ENCODE measurements at regions not wholly inside any gene's neighbourhood (a gene's known extent, or its start where the extent isn't known, plus 50 kb on each side); places are given as distances from the start of the nearest gene placed in this dataset.

DNA sequence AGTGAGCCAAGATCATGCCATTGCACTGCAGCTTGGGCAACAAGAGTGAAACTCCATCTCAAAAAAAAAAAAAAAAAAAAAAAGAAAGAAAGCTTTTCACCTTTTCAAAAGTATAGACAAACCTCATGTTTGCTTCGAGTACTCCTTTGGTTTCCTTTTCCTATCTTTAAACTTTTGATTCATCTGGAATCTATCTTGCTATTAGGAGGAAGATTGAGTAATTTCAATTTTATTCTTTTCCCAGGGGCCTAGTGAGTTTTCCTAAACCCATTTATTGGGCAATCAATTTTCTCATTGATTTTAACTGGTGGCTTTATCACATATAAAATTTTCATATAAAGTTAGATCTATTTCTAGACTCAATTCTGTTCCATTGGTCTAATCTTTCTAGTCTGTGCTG, 190.5 kb upstream of the VEPH1 start:
- no peak for TF ChIP-seq EP300 (IDR thresholded peaks at IDR 0.05)
- no peak for TF ChIP-seq POLR2AphosphoS5 (IDR thresholded peaks at IDR 0.05)
- TF ChIP-seq POLR2A (IDR thresholded peaks at IDR 0.05; ENCODE audit: low read depth) = no peak
- TF ChIP-seq, protein P1, sequence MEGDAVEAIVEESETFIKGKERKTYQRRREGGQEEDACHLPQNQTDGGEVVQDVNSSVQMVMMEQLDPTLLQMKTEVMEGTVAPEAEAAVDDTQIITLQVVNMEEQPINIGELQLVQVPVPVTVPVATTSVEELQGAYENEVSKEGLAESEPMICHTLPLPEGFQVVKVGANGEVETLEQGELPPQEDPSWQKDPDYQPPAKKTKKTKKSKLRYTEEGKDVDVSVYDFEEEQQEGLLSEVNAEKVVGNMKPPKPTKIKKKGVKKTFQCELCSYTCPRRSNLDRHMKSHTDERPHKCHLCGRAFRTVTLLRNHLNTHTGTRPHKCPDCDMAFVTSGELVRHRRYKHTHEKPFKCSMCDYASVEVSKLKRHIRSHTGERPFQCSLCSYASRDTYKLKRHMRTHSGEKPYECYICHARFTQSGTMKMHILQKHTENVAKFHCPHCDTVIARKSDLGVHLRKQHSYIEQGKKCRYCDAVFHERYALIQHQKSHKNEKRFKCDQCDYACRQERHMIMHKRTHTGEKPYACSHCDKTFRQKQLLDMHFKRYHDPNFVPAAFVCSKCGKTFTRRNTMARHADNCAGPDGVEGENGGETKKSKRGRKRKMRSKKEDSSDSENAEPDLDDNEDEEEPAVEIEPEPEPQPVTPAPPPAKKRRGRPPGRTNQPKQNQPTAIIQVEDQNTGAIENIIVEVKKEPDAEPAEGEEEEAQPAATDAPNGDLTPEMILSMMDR (IDR thresholded peaks at IDR 0.05) = no peak
- Histone ChIP-seq H3K9me3 (no peaks in the 10 kb centered on the region), H3K4me1 (no peaks in the 10 kb centered on the region), H3K27ac (replicated peaks in 1 of 4) (no peak overlapping the region), H3K4me3 (no peak overlapping the region), H3K36me3 (no peaks in the 10 kb centered on the region), H3K27me3 (no peaks in the 10 kb centered on the region)
- DNase-seq (ENCODE audit: extremely low spot score) = no peak
- 76% methylated on average over 1 of the region's 1 CpG for WGBS
- intact Hi-C loops (cut with DNase I) = no loop called here

GRCh38 chr3:157692468-157692867, 189.3 kb upstream of the VEPH1 start:
- TF ChIP-seq, protein P1 (IDR thresholded peaks at IDR 0.05) = no peak
- TF ChIP-seq POLR2AphosphoS5 (IDR thresholded peaks at IDR 0.05) (no peak), EP300 (IDR thresholded peaks at IDR 0.05) (no peak), POLR2A (IDR thresholded peaks at IDR 0.05; ENCODE audit: low read depth) (no peak)
- no peak overlapping the region for H3K4me3 ChIP-seq
- WGBS = 90% methylated on average over 1 of the region's 1 CpG

GRCh38 chr3:157683668-157684067, 180.5 kb upstream of the VEPH1 start:
- Histone ChIP-seq H3K4me3 (no peak overlapping the region), H3K9me3 (peaks cover 0 to 4% (median 0%) of the 10 kb centered on the region in 4 donors), H3K4me1 (no peaks in the 10 kb centered on the region), H3K27me3 (no peaks in the 10 kb centered on the region), H3K27ac (replicated peaks in 1 of 4) (no peak overlapping the region), H3K36me3 (no peaks in the 10 kb centered on the region)
- TF ChIP-seq, protein P1 (IDR thresholded peaks at IDR 0.05) = no peak
- TF ChIP-seq POLR2AphosphoS5 (IDR thresholded peaks at IDR 0.05) (no peak), POLR2A (IDR thresholded peaks at IDR 0.05; ENCODE audit: low read depth) (no peak), EP300 (IDR thresholded peaks at IDR 0.05) (no peak)
- intact Hi-C loops (cut with DNase I) = no loop called here
- DNase-seq (ENCODE audit: extremely low spot score) = no peak
- WGBS = 35% methylated on average over 3 of the region's 3 CpGs

More at GRCh38 chr3:157692468-157692867, 189.3 kb upstream of the VEPH1 start:
- no peak for DNase-seq (ENCODE audit: extremely low spot score)
- Histone ChIP-seq H3K9me3 (no peaks in the 10 kb centered on the region), H3K27ac (replicated peaks in 1 of 4) (no peak overlapping the region), H3K4me1 (no peaks in the 10 kb centered on the region), H3K27me3 (no peaks in the 10 kb centered on the region), H3K36me3 (no peaks in the 10 kb centered on the region)
- intact Hi-C loops (cut with DNase I) = no loop called here

GRCh38 chr3:157672061-157672460, 168.8 kb upstream of the VEPH1 start:
- no peak for TF ChIP-seq POLR2A (IDR thresholded peaks at IDR 0.05; ENCODE audit: low read depth)
- TF ChIP-seq EP300 (IDR thresholded peaks at IDR 0.05) = no peak
- TF ChIP-seq, protein P1 (IDR thresholded peaks at IDR 0.05) = no peak
- no peak for TF ChIP-seq POLR2AphosphoS5 (IDR thresholded peaks at IDR 0.05)
- intact Hi-C loops (cut with DNase I) = no loop called here
- Histone ChIP-seq H3K27me3 (no peaks in the 10 kb centered on the region), H3K27ac (replicated peaks in 1 of 4) (no peak overlapping the region), H3K4me3 (no peak overlapping the region), H3K4me1 (no peaks in the 10 kb centered on the region), H3K9me3 (no peaks in the 10 kb centered on the region), H3K36me3 (no peaks in the 10 kb centered on the region)
- DNase-seq (ENCODE audit: extremely low spot score) = no peak
- 90% methylated on average over 1 of the region's 1 CpG for WGBS

GRCh38 chr3:157671656-157672055, 168.4 kb upstream of the VEPH1 start:
- WGBS = 74% methylated on average over 3 of the region's 3 CpGs
- no peaks in the 10 kb centered on the region for H3K27me3 ChIP-seq
- no peak overlapping the region for H3K27ac ChIP-seq (replicated peaks in 1 of 4)
- H3K9me3 ChIP-seq = no peaks in the 10 kb centered on the region
- no peak for DNase-seq (ENCODE audit: extremely low spot score)
- no peaks in the 10 kb centered on the region for H3K36me3 ChIP-seq
- H3K4me1 ChIP-seq = no peaks in the 10 kb centered on the region
- intact Hi-C loops (cut with DNase I) = no loop called here
- TF ChIP-seq, protein P1 (IDR thresholded peaks at IDR 0.05) = no peak
- no peak for TF ChIP-seq EP300 (IDR thresholded peaks at IDR 0.05)
- no peak for TF ChIP-seq POLR2A (IDR thresholded peaks at IDR 0.05; ENCODE audit: low read depth)
- no peak for TF ChIP-seq POLR2AphosphoS5 (IDR thresholded peaks at IDR 0.05)
- H3K4me3 ChIP-seq = no peak overlapping the region
